SK-N-SH treated with all-trans-retinoic acid at 6 μM for 48 hours (cell line): ENCODE measurements at regions not wholly inside any gene's neighbourhood (a gene's known extent, or its start where the extent isn't known, plus 50 kb on each side); places are given as distances from the start of the nearest gene placed in this dataset.

ENCODE experiments used
- ATAC-seq: fragments of 200-7000 bp; cut with Tn5 transposase; 3 replicates; pipeline ENCODE4 v1.9.1; 2020; ENCODE audit warnings: mild to moderate bottlenecking, moderate library complexity
- BACH2 ChIP-seq: fragments of 250-450 bp; sonication (Bioruptor Pico); IDR thresholded peaks from 2 replicates; pipeline ENCODE4 v1.9.0; 2021; ENCODE audit warnings: mild to moderate bottlenecking, borderline replicate concordance
- CSDC2 ChIP-seq: fragments of 250-450 bp; sonication (Bioruptor Pico); IDR thresholded peaks from 2 replicates; pipeline ENCODE4 v1.5.0; 2020; ENCODE audit warnings: mild to moderate bottlenecking, moderate library complexity
- ESRRG ChIP-seq: fragments of 250-450 bp; sonication (Bioruptor Pico); IDR thresholded peaks from 2 replicates; pipeline ENCODE4 v1.6.1; 2021; ENCODE audit warnings: mild to moderate bottlenecking
- GLIS3 ChIP-seq: fragments of 250-450 bp; sonication (Bioruptor Pico); IDR thresholded peaks from 2 replicates; pipeline ENCODE4 v1.5.0; 2020; ENCODE audit warnings: mild to moderate bottlenecking, moderate library complexity
- ISL1 ChIP-seq: fragments of 250-450 bp; sonication (Bioruptor Pico); IDR thresholded peaks from 2 replicates; pipeline ENCODE4 v2.1.2; 2022; ENCODE audit warnings: mild to moderate bottlenecking, moderate library complexity
- OSR1 ChIP-seq: fragments of 250-450 bp; sonication (Bioruptor Pico); IDR thresholded peaks from 2 replicates; pipeline ENCODE4 v1.8.0; 2022; ENCODE audit warnings: moderate library complexity, mild to moderate bottlenecking, inconsistent platforms
- PPARA ChIP-seq: fragments of 250-450 bp; sonication (Bioruptor Pico); IDR thresholded peaks from 2 replicates; pipeline ENCODE4 v1.5.0; 2020; ENCODE audit warnings: mild to moderate bottlenecking, borderline replicate concordance
- RARB ChIP-seq: fragments of 250-450 bp; sonication (Bioruptor Pico); IDR thresholded peaks from 2 replicates; pipeline ENCODE4 v1.8.0; 2021; ENCODE audit warnings: mild to moderate bottlenecking, moderate library complexity
- SNAI2 ChIP-seq: fragments of 250-450 bp; sonication (Bioruptor Pico); IDR thresholded peaks from 2 replicates; pipeline ENCODE4 v1.5.0; 2020; ENCODE audit warnings: mild to moderate bottlenecking, moderate library complexity
- TCF4 ChIP-seq: fragments of 250-450 bp; sonication (Bioruptor Pico); IDR thresholded peaks from 2 replicates; pipeline ENCODE4 v1.8.0; 2021; ENCODE audit warnings: mild to moderate bottlenecking, moderate library complexity, borderline replicate concordance
- ZC3H10 ChIP-seq: fragments of 250-450 bp; sonication (Bioruptor Pico); IDR thresholded peaks from 2 replicates; pipeline ENCODE4 v1.5.1; 2021; ENCODE audit warnings: mild to moderate bottlenecking, moderate library complexity
- ZFP3 ChIP-seq: fragments of 250-450 bp; sonication (Bioruptor Pico); IDR thresholded peaks from 2 replicates; pipeline ENCODE4 v1.5.0; 2020; ENCODE audit warnings: mild to moderate bottlenecking, moderate library complexity
- ZFP30 ChIP-seq: fragments of 450-650 bp; formaldehyde crosslinking; IDR thresholded peaks from 2 replicates; pipeline ENCODE4 v1.5.0; 2022; ENCODE audit warnings: mild to moderate bottlenecking, moderate library complexity
- ZNF565 ChIP-seq: fragments of 450-650 bp; formaldehyde crosslinking; conservative IDR thresholded peaks from 2 replicates; pipeline ENCODE4 v1.5.0; 2020; ENCODE audit warnings: low read depth, mild to moderate bottlenecking, moderate library complexity
- ZNF70 ChIP-seq: fragments of 450-650 bp; formaldehyde crosslinking; IDR thresholded peaks from 2 replicates; pipeline ENCODE4 v1.5.0; 2020; ENCODE audit warnings: mild to moderate bottlenecking, moderate library complexity
- ZNF8 ChIP-seq: fragments of 450-650 bp; formaldehyde crosslinking; IDR thresholded peaks from 2 replicates; pipeline ENCODE4 v1.5.0; 2020; ENCODE audit warnings: mild to moderate bottlenecking, moderate library complexity
- TF ChIP-seq, protein P1 (sequence below): fragments of 250-450 bp; sonication (Bioruptor Pico); IDR thresholded peaks from 2 replicates; pipeline ENCODE4 v1.5.1; 2021; ENCODE audit warnings: mild to moderate bottlenecking, moderate library complexity
- TF ChIP-seq, protein P2 (sequence below): fragments of 250-450 bp; sonication (Bioruptor Pico); IDR thresholded peaks from 2 replicates; pipeline ENCODE4 v1.8.0; 2020; ENCODE audit warnings: mild to moderate bottlenecking, moderate library complexity, borderline replicate concordance
- TF ChIP-seq, protein P3 (sequence below): fragments of 250-450 bp; sonication (Bioruptor Pico); IDR thresholded peaks from 2 replicates; pipeline ENCODE4 v1.5.1; 2020; ENCODE audit warnings: low read depth, mild to moderate bottlenecking, moderate library complexity

DNA sequence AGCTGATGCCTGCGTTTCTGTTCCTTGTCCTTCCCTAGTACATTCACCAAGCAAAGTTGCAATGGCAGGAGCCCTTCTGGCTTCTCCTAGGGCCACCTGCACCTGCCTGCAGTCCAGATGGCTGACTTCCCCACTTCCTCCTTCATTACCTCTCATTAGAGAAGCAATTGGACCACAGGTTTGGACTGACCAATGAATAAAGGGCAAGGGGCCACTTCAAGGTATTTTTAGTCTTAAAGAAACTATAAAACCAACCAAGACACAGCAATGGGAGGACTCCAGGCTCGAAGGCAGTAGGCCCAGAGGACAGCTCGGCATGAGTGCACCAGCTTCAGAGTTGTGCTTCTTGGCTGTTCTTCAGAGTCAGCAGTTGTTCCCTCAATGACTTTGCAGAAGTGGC, 60.8 kb upstream of the ROR1 start (continued):
- TF ChIP-seq, protein P1, sequence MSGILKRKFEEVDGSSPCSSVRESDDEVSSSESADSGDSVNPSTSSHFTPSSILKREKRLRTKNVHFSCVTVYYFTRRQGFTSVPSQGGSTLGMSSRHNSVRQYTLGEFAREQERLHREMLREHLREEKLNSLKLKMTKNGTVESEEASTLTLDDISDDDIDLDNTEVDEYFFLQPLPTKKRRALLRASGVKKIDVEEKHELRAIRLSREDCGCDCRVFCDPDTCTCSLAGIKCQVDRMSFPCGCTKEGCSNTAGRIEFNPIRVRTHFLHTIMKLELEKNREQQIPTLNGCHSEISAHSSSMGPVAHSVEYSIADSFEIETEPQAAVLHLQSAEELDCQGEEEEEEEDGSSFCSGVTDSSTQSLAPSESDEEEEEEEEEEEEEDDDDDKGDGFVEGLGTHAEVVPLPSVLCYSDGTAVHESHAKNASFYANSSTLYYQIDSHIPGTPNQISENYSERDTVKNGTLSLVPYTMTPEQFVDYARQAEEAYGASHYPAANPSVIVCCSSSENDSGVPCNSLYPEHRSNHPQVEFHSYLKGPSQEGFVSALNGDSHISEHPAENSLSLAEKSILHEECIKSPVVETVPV = no peak
- no peak for TF ChIP-seq ZFP3

DNA sequence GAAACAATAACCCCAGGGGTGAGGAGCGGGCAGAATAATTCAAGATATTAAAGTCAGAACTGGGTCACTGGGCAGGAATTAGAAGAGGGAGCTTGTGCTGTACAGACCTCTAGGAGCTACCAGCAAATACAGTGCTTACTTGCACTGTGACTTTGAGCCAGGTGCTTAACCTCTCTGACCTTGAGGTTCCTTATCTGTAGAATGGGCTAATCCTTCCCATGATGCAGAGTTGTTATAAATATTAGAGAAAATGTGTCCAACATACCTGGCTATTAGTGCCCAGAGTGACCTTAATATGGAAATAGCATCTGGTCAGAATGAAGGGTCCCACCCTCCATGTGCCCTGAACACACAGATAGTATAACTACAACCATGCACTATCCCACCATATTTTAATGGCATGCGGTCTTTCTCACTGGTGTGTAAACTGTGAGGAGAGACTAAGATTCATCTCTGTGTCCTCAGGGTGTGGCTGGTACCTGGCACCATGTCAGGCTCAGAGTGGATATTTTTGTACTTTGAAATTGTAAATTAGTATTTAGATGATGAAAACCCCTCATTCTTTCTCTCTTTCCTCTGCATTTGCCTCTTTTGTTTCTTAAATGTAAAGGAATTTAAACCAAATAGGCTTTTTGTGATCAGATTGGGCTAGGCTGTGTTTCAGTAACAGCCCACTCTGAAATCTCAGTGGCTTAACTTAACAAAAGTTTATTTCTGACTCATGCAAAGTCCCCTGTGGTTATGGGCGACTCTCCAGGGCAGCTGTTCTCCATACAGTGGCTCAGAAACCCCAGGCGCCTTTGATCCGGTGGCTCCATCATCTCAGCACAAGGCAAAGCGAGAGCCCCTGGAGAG, 60.0 kb upstream of the ROR1 start:
- TF ChIP-seq CSDC2 (CRISPR knock-in tag) = no peak
- TF ChIP-seq ZFP30 (CRISPR knock-in tag) = no peak
- TF ChIP-seq, protein P2, sequence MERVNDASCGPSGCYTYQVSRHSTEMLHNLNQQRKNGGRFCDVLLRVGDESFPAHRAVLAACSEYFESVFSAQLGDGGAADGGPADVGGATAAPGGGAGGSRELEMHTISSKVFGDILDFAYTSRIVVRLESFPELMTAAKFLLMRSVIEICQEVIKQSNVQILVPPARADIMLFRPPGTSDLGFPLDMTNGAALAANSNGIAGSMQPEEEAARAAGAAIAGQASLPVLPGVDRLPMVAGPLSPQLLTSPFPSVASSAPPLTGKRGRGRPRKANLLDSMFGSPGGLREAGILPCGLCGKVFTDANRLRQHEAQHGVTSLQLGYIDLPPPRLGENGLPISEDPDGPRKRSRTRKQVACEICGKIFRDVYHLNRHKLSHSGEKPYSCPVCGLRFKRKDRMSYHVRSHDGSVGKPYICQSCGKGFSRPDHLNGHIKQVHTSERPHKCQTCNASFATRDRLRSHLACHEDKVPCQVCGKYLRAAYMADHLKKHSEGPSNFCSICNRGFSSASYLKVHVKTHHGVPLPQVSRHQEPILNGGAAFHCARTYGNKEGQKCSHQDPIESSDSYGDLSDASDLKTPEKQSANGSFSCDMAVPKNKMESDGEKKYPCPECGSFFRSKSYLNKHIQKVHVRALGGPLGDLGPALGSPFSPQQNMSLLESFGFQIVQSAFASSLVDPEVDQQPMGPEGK (CRISPR knock-in tag) = no peak
- no peak for TF ChIP-seq PPARA (CRISPR knock-in tag)
- TF ChIP-seq SNAI2 (CRISPR knock-in tag) = no peak
- TF ChIP-seq, protein P1 = no peak
- TF ChIP-seq ZFP3 = no peak
- TF ChIP-seq, all 23 proteins: peak for 0
- peak; percentile 82 for ATAC-seq

DNA sequence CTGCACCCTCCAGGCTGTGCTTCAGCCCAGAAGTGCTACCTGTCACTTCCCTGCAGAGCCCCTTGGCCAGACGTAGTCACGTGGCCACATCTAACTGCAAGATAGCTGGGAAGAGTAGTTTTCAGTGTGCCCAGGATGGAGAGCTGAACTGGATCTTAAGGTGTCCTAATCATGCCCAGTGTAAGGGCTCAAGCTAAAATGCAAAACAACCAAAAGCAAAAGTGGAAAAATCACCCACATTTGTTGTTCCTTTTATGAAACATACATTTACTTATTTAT, 59.4 kb upstream of the ROR1 start:
- TF ChIP-seq ZC3H10 (CRISPR knock-in tag) = no peak
- TF ChIP-seq PPARA (CRISPR knock-in tag) = no peak
- TF ChIP-seq TCF4 (CRISPR knock-in tag) = no peak
- TF ChIP-seq ZNF8 (CRISPR knock-in tag) = no peak
- ATAC-seq = no peak

DNA sequence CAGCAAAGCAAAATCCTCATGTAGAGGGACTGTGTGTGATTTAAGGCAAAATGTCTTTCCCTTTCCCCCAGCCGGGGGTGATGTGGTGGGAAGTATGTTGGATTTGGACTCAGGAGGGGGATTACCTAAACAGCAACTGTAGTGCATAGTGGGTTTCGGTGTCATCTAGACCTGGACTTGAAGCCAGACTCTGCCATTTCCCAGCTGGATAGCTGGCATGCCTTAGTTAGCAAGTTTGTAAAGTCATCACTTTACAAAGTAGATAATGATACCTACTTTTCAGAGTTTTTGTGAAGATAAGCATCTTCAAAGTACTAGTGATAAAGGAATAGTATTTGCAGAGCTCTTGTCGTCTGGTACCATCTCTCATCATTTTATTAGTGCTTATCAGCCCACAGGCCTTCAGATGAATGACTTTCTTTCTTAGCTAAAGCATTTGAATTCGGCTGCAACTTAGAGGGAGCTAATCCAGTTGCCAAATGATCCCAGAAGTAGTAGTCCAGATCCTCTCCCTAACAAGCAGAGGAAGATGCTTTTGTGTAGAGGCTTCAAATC, 56.2 kb upstream of the ROR1 start:
- ATAC-seq = no peak
- TF ChIP-seq ZNF565 (CRISPR knock-in tag) = no peak
- 0 out of 2 replicates have a peak, but pooled peaks have one; percentile 19 for TF ChIP-seq ISL1 (CRISPR knock-in tag)

DNA sequence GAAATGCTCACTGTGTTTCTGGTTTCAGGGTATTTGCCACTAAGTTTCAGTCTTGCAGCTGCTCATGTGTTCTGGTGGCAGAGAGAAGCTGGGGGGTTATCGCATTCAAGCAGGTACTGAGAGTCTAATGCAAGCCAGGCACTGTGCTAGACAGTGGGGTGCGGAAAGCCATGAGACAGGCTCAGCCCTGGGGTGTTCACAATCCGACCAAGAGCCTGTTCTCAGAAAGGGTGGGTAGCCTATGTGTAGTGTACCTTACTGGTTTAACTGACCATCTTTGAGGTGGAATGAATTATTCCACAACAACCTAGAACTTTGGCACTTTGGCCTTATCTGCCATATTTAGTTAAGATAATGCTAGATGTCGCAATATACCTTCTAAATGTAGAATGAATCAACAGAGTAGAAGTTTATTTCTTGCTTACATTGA, 55.3 kb upstream of the ROR1 start:
- TF ChIP-seq GLIS3 (CRISPR knock-in tag) (no peak), TCF4 (CRISPR knock-in tag) (no peak), RARB (CRISPR knock-in tag) (no peak), BACH2 (CRISPR knock-in tag) (no peak), CSDC2 (CRISPR knock-in tag) (no peak), PPARA (CRISPR knock-in tag) (no peak), SNAI2 (CRISPR knock-in tag) (no peak), ISL1 (CRISPR knock-in tag) (no peak), ZNF70 (CRISPR knock-in tag) (no peak), ZNF565 (CRISPR knock-in tag) (no peak), OSR1 (CRISPR knock-in tag) (no peak), ZFP3 (no peak), ESRRG (no peak)
- TF ChIP-seq, protein P1 = no peak
- TF ChIP-seq, protein P2 (CRISPR knock-in tag) = no peak
- TF ChIP-seq, protein P3, sequence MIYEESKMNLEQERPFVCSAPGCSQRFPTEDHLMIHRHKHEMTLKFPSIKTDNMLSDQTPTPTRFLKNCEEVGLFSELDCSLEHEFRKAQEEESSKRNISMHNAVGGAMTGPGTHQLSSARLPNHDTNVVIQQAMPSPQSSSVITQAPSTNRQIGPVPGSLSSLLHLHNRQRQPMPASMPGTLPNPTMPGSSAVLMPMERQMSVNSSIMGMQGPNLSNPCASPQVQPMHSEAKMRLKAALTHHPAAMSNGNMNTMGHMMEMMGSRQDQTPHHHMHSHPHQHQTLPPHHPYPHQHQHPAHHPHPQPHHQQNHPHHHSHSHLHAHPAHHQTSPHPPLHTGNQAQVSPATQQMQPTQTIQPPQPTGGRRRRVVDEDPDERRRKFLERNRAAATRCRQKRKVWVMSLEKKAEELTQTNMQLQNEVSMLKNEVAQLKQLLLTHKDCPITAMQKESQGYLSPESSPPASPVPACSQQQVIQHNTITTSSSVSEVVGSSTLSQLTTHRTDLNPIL (CRISPR knock-in tag) = no peak
- ATAC-seq = no peak
